WTC11 (cell line): ENCODE measurements at regions not wholly inside any gene's neighbourhood (a gene's known extent, or its start where the extent isn't known, plus 50 kb on each side); places are given as distances from the start of the nearest gene placed in this dataset.

ENCODE experiments used
- ESRRA ChIP-seq: sonication (generic); formaldehyde crosslinking; IDR thresholded peaks from 2 replicates; pipeline ENCODE4 v1.8.1; 2022; ENCODE audit warnings: mild to moderate bottlenecking, missing genetic modification reagents, borderline replicate concordance
- MYBL2 ChIP-seq: sonication (generic); formaldehyde crosslinking; IDR thresholded peaks from 2 replicates; pipeline ENCODE4 v1.8.1; 2023; ENCODE audit warnings: mild to moderate bottlenecking, moderate library complexity, missing genetic modification reagents
- NFYB ChIP-seq: sonication (generic); formaldehyde crosslinking; conservative IDR thresholded peaks from 2 replicates; pipeline ENCODE4 v1.8.0; 2022; ENCODE audit warnings: low read depth, missing genetic modification reagents
- NR2C2 ChIP-seq: sonication (generic); formaldehyde crosslinking; IDR thresholded peaks from 2 replicates; pipeline ENCODE4 v1.8.0; 2022; ENCODE audit warnings: mild to moderate bottlenecking, missing genetic modification reagents
- RORB ChIP-seq: fragments of 250-450 bp; sonication (Bioruptor Pico); IDR thresholded peaks from 2 replicates; pipeline ENCODE4 v1.9.0; 2021; ENCODE audit warnings: mild to moderate bottlenecking
- TF ChIP-seq, protein P1 (sequence below): fragments of 200-600 bp; IDR thresholded peaks from 2 replicates; pipeline ENCODE4 v1.8.0; 2022; ENCODE audit warnings: antibody characterized with exemption
- TF ChIP-seq, protein P2 (sequence below): sonication (generic); formaldehyde crosslinking; IDR thresholded peaks from 2 replicates; pipeline ENCODE4 v1.8.1; 2023; ENCODE audit warnings: mild to moderate bottlenecking, missing genetic modification reagents, moderate library complexity
- TF ChIP-seq, protein P3 (sequence below): sonication (generic); formaldehyde crosslinking; IDR thresholded peaks from 2 replicates; pipeline ENCODE4 v1.8.1; 2023; ENCODE audit warnings: mild to moderate bottlenecking, missing genetic modification reagents, borderline replicate concordance

DNA sequence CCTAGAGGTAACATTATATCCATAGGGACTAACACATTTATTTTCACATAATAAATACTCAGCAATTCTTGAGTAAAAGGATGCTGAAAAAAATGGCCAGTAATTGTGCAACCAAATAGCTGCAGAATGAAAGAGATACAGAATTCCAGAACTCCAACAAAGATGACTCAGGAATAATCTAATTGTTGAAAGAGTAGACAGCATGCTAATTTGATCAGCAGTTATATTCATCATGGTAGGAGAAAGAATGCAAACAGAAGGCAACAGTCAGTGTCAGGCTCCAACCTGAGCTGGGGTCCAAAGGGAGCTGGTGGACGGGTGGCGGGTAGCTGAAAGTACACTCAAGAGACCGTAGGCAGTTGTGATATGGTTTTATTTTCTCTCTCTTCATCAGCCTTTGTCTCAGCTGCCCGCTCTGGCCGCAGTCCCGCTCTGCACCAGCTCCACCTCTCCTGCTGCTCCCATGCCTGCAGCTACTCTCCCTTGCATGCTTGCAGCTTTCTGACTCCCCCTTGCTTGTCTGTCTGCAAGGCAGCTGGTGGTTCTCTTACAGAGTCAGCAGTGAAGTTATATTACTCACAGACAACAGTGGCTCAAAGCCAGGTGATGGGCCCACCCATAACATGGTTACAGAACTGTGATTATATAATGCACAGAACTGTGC lies 1150.1 kb downstream of the STIM2 start:
- no peak for TF ChIP-seq RORB
- TF ChIP-seq, protein P1, sequence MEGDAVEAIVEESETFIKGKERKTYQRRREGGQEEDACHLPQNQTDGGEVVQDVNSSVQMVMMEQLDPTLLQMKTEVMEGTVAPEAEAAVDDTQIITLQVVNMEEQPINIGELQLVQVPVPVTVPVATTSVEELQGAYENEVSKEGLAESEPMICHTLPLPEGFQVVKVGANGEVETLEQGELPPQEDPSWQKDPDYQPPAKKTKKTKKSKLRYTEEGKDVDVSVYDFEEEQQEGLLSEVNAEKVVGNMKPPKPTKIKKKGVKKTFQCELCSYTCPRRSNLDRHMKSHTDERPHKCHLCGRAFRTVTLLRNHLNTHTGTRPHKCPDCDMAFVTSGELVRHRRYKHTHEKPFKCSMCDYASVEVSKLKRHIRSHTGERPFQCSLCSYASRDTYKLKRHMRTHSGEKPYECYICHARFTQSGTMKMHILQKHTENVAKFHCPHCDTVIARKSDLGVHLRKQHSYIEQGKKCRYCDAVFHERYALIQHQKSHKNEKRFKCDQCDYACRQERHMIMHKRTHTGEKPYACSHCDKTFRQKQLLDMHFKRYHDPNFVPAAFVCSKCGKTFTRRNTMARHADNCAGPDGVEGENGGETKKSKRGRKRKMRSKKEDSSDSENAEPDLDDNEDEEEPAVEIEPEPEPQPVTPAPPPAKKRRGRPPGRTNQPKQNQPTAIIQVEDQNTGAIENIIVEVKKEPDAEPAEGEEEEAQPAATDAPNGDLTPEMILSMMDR = no peak
- TF ChIP-seq NR2C2 (CRISPR knock-in tag) = no peak
- no peak for TF ChIP-seq MYBL2
- TF ChIP-seq ESRRA = no peak
- TF ChIP-seq, protein P2, sequence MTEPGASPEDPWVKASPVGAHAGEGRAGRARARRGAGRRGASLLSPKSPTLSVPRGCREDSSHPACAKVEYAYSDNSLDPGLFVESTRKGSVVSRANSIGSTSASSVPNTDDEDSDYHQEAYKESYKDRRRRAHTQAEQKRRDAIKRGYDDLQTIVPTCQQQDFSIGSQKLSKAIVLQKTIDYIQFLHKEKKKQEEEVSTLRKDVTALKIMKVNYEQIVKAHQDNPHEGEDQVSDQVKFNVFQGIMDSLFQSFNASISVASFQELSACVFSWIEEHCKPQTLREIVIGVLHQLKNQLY = no peak
- TF ChIP-seq, protein P3, sequence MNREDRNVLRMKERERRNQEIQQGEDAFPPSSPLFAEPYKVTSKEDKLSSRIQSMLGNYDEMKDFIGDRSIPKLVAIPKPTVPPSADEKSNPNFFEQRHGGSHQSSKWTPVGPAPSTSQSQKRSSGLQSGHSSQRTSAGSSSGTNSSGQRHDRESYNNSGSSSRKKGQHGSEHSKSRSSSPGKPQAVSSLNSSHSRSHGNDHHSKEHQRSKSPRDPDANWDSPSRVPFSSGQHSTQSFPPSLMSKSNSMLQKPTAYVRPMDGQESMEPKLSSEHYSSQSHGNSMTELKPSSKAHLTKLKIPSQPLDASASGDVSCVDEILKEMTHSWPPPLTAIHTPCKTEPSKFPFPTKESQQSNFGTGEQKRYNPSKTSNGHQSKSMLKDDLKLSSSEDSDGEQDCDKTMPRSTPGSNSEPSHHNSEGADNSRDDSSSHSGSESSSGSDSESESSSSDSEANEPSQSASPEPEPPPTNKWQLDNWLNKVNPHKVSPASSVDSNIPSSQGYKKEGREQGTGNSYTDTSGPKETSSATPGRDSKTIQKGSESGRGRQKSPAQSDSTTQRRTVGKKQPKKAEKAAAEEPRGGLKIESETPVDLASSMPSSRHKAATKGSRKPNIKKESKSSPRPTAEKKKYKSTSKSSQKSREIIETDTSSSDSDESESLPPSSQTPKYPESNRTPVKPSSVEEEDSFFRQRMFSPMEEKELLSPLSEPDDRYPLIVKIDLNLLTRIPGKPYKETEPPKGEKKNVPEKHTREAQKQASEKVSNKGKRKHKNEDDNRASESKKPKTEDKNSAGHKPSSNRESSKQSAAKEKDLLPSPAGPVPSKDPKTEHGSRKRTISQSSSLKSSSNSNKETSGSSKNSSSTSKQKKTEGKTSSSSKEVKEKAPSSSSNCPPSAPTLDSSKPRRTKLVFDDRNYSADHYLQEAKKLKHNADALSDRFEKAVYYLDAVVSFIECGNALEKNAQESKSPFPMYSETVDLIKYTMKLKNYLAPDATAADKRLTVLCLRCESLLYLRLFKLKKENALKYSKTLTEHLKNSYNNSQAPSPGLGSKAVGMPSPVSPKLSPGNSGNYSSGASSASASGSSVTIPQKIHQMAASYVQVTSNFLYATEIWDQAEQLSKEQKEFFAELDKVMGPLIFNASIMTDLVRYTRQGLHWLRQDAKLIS (CRISPR knock-in tag) = no peak
- no peak for TF ChIP-seq NFYB (CRISPR knock-in tag)
